Activated naive CD4-positive, alpha-beta T cell treated with anti-CD3 and anti-CD28 coated beads, Interleukin-2, amount 10 ng/mL, durations not matched to agents 7 days and 5 days (primary cell): ENCODE measurements at regions not wholly inside any gene's neighbourhood (a gene's known extent, or its start where the extent isn't known, plus 50 kb on each side); places are given as distances from the start of the nearest gene placed in this dataset.
"Not testable (repeated sequence)": the region's sequence is repeated elsewhere in the genome, so short reads cannot be mapped to it uniquely, and the experiment has no call there.

Experiments used
- CTCF ChIA-PET: fragments of 350-600 bp; sonication (Branson Sonifier 250); formaldehyde crosslinking; loops from one replicate; lab custom pipeline; 2021; ENCODE audit warnings: antibody characterized with exemption; lab: Charles Lee
- DNase-seq: peaks from one replicate; pipeline ENCODE4 v3.0.0-alpha.2; 2020
- H3K27ac Mint-ChIP-seq: one replicate; pipeline ENCODE4 v1.8.0; 2021; ENCODE audit warnings: mild to moderate bottlenecking, moderate library complexity, mixed read lengths
- H3K27me3 Mint-ChIP-seq: one replicate; pipeline ENCODE4 v1.8.0; 2021; ENCODE audit warnings: mild to moderate bottlenecking, mixed read lengths
- H3K36me3 Mint-ChIP-seq: one replicate; pipeline ENCODE4 v1.8.0; 2021; ENCODE audit warnings: mixed read lengths
- H3K4me1 Mint-ChIP-seq: one replicate; pipeline ENCODE4 v1.8.0; 2021; ENCODE audit warnings: mixed read lengths
- H3K4me3 Mint-ChIP-seq: one replicate; pipeline ENCODE4 v1.8.0; 2021; ENCODE audit warnings: mild to moderate bottlenecking, moderate library complexity, mixed read lengths
- H3K9me3 Mint-ChIP-seq: one replicate; pipeline ENCODE4 v1.8.0; 2021; ENCODE audit warnings: mixed read lengths

GRCh38 chr5:167290478-167290877 lies 1001.0 kb upstream of the WWC1 start:
- no peak overlapping the region for H3K27ac Mint-ChIP-seq
- no peaks in the 10 kb centered on the region for H3K27me3 Mint-ChIP-seq
- DNase-seq, result no peak
- H3K36me3 Mint-ChIP-seq, result no peaks in the 10 kb centered on the region
- CTCF ChIA-PET, result no interaction called here
- H3K4me1 Mint-ChIP-seq, result no peaks in the 10 kb centered on the region
- H3K4me3 Mint-ChIP-seq, result no peak overlapping the region
- H3K9me3 Mint-ChIP-seq, result peaks cover 16% of the 10 kb centered on the region

GRCh38 chr5:167294882-167295680 lies 996.4 kb upstream of the WWC1 start:
- no peak for DNase-seq
- Mint-ChIP-seq H3K9me3 (peaks cover 13% of the 10 kb centered on the region), H3K27me3 (no peaks in the 10 kb centered on the region), H3K27ac (no peak overlapping the region), H3K36me3 (no peaks in the 10 kb centered on the region), H3K4me1 (no peaks in the 10 kb centered on the region), H3K4me3 (no peak overlapping the region)
- CTCF ChIA-PET, result no interaction called here

- CTCF ChIA-PET, result no interaction called here
- no peak for DNase-seq
- Mint-ChIP-seq H3K36me3 (no peaks in the 10 kb centered on the region), H3K27ac (no peak overlapping the region), H3K9me3 (peaks cover 15% of the 10 kb centered on the region), H3K27me3 (no peaks in the 10 kb centered on the region), H3K4me1 (no peaks in the 10 kb centered on the region), H3K4me3 (no peak overlapping the region)
Observed at GRCh38 chr5:167295681-167296005, 995.8 kb upstream of the WWC1 start.

GRCh38 chr5:167296066-167296465 lies 995.4 kb upstream of the WWC1 start:
- DNase-seq, result no peak
- no peaks in the 10 kb centered on the region for H3K4me1 Mint-ChIP-seq
- CTCF ChIA-PET, result no interaction called here
- no peak overlapping the region for H3K27ac Mint-ChIP-seq
- H3K4me3 Mint-ChIP-seq, result no peak overlapping the region
- peaks cover 15% of the 10 kb centered on the region for H3K9me3 Mint-ChIP-seq
- H3K27me3 Mint-ChIP-seq, result no peaks in the 10 kb centered on the region
- no peaks in the 10 kb centered on the region for H3K36me3 Mint-ChIP-seq

- CTCF ChIA-PET, result no interaction called here
- no peaks in the 10 kb centered on the region for H3K27me3 Mint-ChIP-seq
- H3K4me1 Mint-ChIP-seq, result no peaks in the 10 kb centered on the region
- no peak overlapping the region for H3K27ac Mint-ChIP-seq
- H3K9me3 Mint-ChIP-seq, result peaks cover 15% of the 10 kb centered on the region
- no peak for DNase-seq
- H3K4me3 Mint-ChIP-seq, result no peak overlapping the region
- no peaks in the 10 kb centered on the region for H3K36me3 Mint-ChIP-seq
Observed at GRCh38 chr5:167296661-167297060, 994.8 kb upstream of the WWC1 start.

- H3K36me3 Mint-ChIP-seq, DNase-seq, H3K27ac Mint-ChIP-seq, H3K4me1 Mint-ChIP-seq, H3K4me3 Mint-ChIP-seq, H3K27me3 Mint-ChIP-seq, CTCF ChIA-PET: not testable (repeated sequence)
- peaks cover 17% of the 10 kb centered on the region for H3K9me3 Mint-ChIP-seq
Observed at GRCh38 chr5:167299861-167300260, 991.6 kb upstream of the WWC1 start.

GRCh38 chr5:167303582-167303981 lies 987.9 kb upstream of the WWC1 start:
- Mint-ChIP-seq H3K27ac (no peak overlapping the region), H3K27me3 (no peaks in the 10 kb centered on the region), H3K36me3 (no peaks in the 10 kb centered on the region), H3K9me3 (peaks cover 22% of the 10 kb centered on the region), H3K4me3 (no peak overlapping the region), H3K4me1 (no peaks in the 10 kb centered on the region)
- no peak for DNase-seq
- CTCF ChIA-PET, result no interaction called here

GRCh38 chr5:167304834-167305469 lies 986.5 kb upstream of the WWC1 start:
- Mint-ChIP-seq H3K27me3 (no peaks in the 10 kb centered on the region), H3K4me1 (no peaks in the 10 kb centered on the region), H3K27ac (no peak overlapping the region), H3K4me3 (no peak overlapping the region), H3K36me3 (no peaks in the 10 kb centered on the region), H3K9me3 (peaks cover 19% of the 10 kb centered on the region)
- no peak for DNase-seq
- CTCF ChIA-PET, result no interaction called here

GRCh38 chr5:167305591-167306213 lies 985.7 kb upstream of the WWC1 start:
- peaks cover 14% of the 10 kb centered on the region for H3K9me3 Mint-ChIP-seq
- H3K4me1 Mint-ChIP-seq, result no peaks in the 10 kb centered on the region
- H3K27me3 Mint-ChIP-seq, result no peaks in the 10 kb centered on the region
- no peak overlapping the region for H3K4me3 Mint-ChIP-seq
- H3K36me3 Mint-ChIP-seq, result no peaks in the 10 kb centered on the region
- CTCF ChIA-PET, result no interaction called here
- DNase-seq, result no peak
- H3K27ac Mint-ChIP-seq, result no peak overlapping the region

GRCh38 chr5:167307042-167307441 lies 984.4 kb upstream of the WWC1 start:
- H3K27ac Mint-ChIP-seq, result no peak overlapping the region
- no peak for DNase-seq
- no peaks in the 10 kb centered on the region for H3K4me1 Mint-ChIP-seq
- H3K9me3 Mint-ChIP-seq, result peaks cover 10% of the 10 kb centered on the region
- no peaks in the 10 kb centered on the region for H3K27me3 Mint-ChIP-seq
- no peak overlapping the region for H3K4me3 Mint-ChIP-seq
- no peaks in the 10 kb centered on the region for H3K36me3 Mint-ChIP-seq
- CTCF ChIA-PET, result no interaction called here

- Mint-ChIP-seq H3K4me3 (no peak overlapping the region), H3K27me3 (no peaks in the 10 kb centered on the region), H3K4me1 (no peaks in the 10 kb centered on the region), H3K36me3 (no peaks in the 10 kb centered on the region), H3K27ac (no peak overlapping the region), H3K9me3 (peaks cover 9% of the 10 kb centered on the region)
- no peak for DNase-seq
- CTCF ChIA-PET, result no interaction called here
Observed at GRCh38 chr5:167308466-167308865, 983.0 kb upstream of the WWC1 start.

GRCh38 chr5:167309941-167310517 lies 981.4 kb upstream of the WWC1 start:
- no peak overlapping the region for H3K4me3 Mint-ChIP-seq
- no peaks in the 10 kb centered on the region for H3K27me3 Mint-ChIP-seq
- H3K4me1 Mint-ChIP-seq, result no peaks in the 10 kb centered on the region
- no peak for DNase-seq
- peaks cover 9% of the 10 kb centered on the region for H3K9me3 Mint-ChIP-seq
- H3K36me3 Mint-ChIP-seq, result no peaks in the 10 kb centered on the region
- CTCF ChIA-PET, result no interaction called here
- H3K27ac Mint-ChIP-seq, result no peak overlapping the region

GRCh38 chr5:167311340-167311739 lies 980.1 kb upstream of the WWC1 start:
- H3K9me3 Mint-ChIP-seq, result peaks cover 9% of the 10 kb centered on the region
- no peaks in the 10 kb centered on the region for H3K27me3 Mint-ChIP-seq
- no peak overlapping the region for H3K27ac Mint-ChIP-seq
- H3K4me3 Mint-ChIP-seq, result no peak overlapping the region
- H3K4me1 Mint-ChIP-seq, result no peaks in the 10 kb centered on the region
- H3K36me3 Mint-ChIP-seq, result no peaks in the 10 kb centered on the region
- DNase-seq, result no peak
- CTCF ChIA-PET, result no interaction called here

GRCh38 chr5:167312225-167312624 lies 979.2 kb upstream of the WWC1 start:
- Mint-ChIP-seq H3K36me3 (no peaks in the 10 kb centered on the region), H3K9me3 (peaks cover 4% of the 10 kb centered on the region), H3K4me3 (no peak overlapping the region), H3K27ac (no peak overlapping the region), H3K4me1 (no peaks in the 10 kb centered on the region), H3K27me3 (no peaks in the 10 kb centered on the region)
- DNase-seq, result no peak
- CTCF ChIA-PET, result no interaction called here

GRCh38 chr5:167315762-167316161 lies 975.7 kb upstream of the WWC1 start:
- Mint-ChIP-seq H3K36me3 (no peaks in the 10 kb centered on the region), H3K27me3 (no peaks in the 10 kb centered on the region), H3K4me1 (no peaks in the 10 kb centered on the region), H3K9me3 (peaks cover 3% of the 10 kb centered on the region), H3K4me3 (no peak overlapping the region), H3K27ac (no peak overlapping the region)
- DNase-seq, result no peak
- CTCF ChIA-PET, result no interaction called here
